SK-N-SH (cell line): ENCODE measurements at regions not wholly inside any gene's neighbourhood (a gene's known extent, or its start where the extent isn't known, plus 50 kb on each side); places are given as distances from the start of the nearest gene placed in this dataset.

Source experiments
- CTCF ChIA-PET: fragments of 300-600, 350-600 bp; formaldehyde crosslinking; extraction: SDS; loops from one replicate; lab custom pipeline; 2021; lab: Yijun Ruan, JAX
- POLR2A ChIA-PET: fragments of 350-600 bp; sonication (Branson Sonifier 250); formaldehyde crosslinking; extraction: SDS; loops from one replicate; lab custom pipeline; 2020; ENCODE audit warnings: antibody characterized with exemption, inconsistent platforms; lab: Yijun Ruan, JAX
- DNase-seq: peaks from one replicate; pipeline ENCODE4 v3.0.0; 2012
- H2AFZ ChIP-seq: fragments of 200-600 bp; sonication (generic); 2 replicates; pipeline ENCODE4 v1.8.1; 2016; ENCODE audit warnings: antibody characterized with exemption, mild to moderate bottlenecking, low read depth
- H3F3A ChIP-seq: fragments of 200-600 bp; sonication (generic); replicated peaks from 2 replicates; pipeline ENCODE3; 2016; ENCODE audit warnings: antibody characterized with exemption, mild to moderate bottlenecking; ENCODE audit not compliant: insufficient read depth
- H3K27ac ChIP-seq, 2 experiments: fragments of 200-500 bp in 1 of 2; fragments of 200-600 bp in 1 of 2; sonication (Bioruptor generic) in 1 of 2; sonication (generic), shearing (Covaris generic) in 1 of 2; 2 replicates each; pipeline versions ENCODE4 v1.5.1 to v1.6.1; 2014 to 2016; ENCODE audit warnings: low read depth in 2 of 2, inconsistent platforms in 1 of 2, low read length in 1 of 2, mild to moderate bottlenecking in 1 of 2, mixed read lengths in 1 of 2
- H3K27me3 ChIP-seq: fragments of 200-600 bp; sonication (generic), shearing (Covaris generic); 2 replicates; pipeline ENCODE4 v1.6.1; 2016; ENCODE audit warnings: mixed run types; ENCODE audit not compliant: insufficient read depth
- H3K36me3 ChIP-seq, 2 experiments: fragments of 200-500 bp in 1 of 2; fragments of 200-600 bp in 1 of 2; sonication (Bioruptor generic) in 1 of 2; sonication (generic) in 1 of 2; replicated peaks in 1 of 2; 2 replicates each; pipeline versions ENCODE3 to v1.5.1; 2014 to 2016; ENCODE audit warnings: low read length in 1 of 2, mild to moderate bottlenecking in 1 of 2; ENCODE audit not compliant: insufficient read depth in 2 of 2, control insufficient read depth in 1 of 2
- H3K4me1 ChIP-seq, 2 experiments: fragments of 200-500 bp in 1 of 2; fragments of 200-600 bp in 1 of 2; sonication (Bioruptor generic) in 1 of 2; sonication (generic), shearing (Covaris generic) in 1 of 2; 2 replicates each; pipeline versions ENCODE4 v1.5.1 to v1.6.1; 2014 to 2016; ENCODE audit warnings: low read depth in 1 of 2, low read length in 1 of 2, mixed run types in 1 of 2; ENCODE audit not compliant: insufficient read depth in 2 of 2, control insufficient read depth in 1 of 2
- H3K4me2 ChIP-seq: fragments of 200-600 bp; sonication (generic), shearing (Covaris generic); 2 replicates; pipeline ENCODE4 v1.6.1; 2017; ENCODE audit warnings: mixed run types
- H3K4me3 ChIP-seq, 2 experiments: fragments of 200-500 bp in 1 of 2; fragments of 200-600 bp in 1 of 2; sonication (Bioruptor generic) in 1 of 2; sonication (generic), shearing (Covaris generic) in 1 of 2; 2 replicates each; pipeline versions ENCODE4 v1.5.1 to v1.8.1; 2014 to 2016; ENCODE audit warnings: low read depth in 2 of 2, inconsistent platforms in 1 of 2, low read length in 1 of 2, mild to moderate bottlenecking in 1 of 2, mixed read lengths in 1 of 2, moderate library complexity in 1 of 2
- H3K79me2 ChIP-seq: fragments of 200-600 bp; sonication (generic); 2 replicates; pipeline ENCODE4 v1.8.1; 2017; ENCODE audit warnings: mild to moderate bottlenecking; ENCODE audit not compliant: insufficient read depth
- H3K9ac ChIP-seq: fragments of 200-600 bp; sonication (generic); 2 replicates; pipeline ENCODE4 v1.6.1; 2017; ENCODE audit warnings: mixed run types
- H3K9me2 ChIP-seq: fragments of 200-600 bp; sonication (generic); 2 replicates; pipeline ENCODE4 v1.6.1; 2017; ENCODE audit warnings: mixed run types
- H3K9me3 ChIP-seq: fragments of 200-600 bp; sonication (generic); 2 replicates; pipeline ENCODE4 v1.6.1; 2017; ENCODE audit warnings: mixed run types, mild to moderate bottlenecking, moderate library complexity
- H4K20me1 ChIP-seq: fragments of 200-600 bp; sonication (generic); 2 replicates; pipeline ENCODE4 v1.6.1; 2017; ENCODE audit warnings: mild to moderate bottlenecking, mixed run types; ENCODE audit not compliant: insufficient read depth
- EP300 ChIP-seq, 2 experiments: IDR thresholded peaks; 2 replicates each; pipeline versions ENCODE4 v1.4.0 to v1.6.1; 2012; ENCODE audit warnings: borderline replicate concordance in 1 of 2, low read depth in 1 of 2, low read length in 1 of 2
- FOXJ3 ChIP-seq: sonication (generic); formaldehyde crosslinking; IDR thresholded peaks from 2 replicates; pipeline ENCODE4 v1.5.1; 2020; ENCODE audit warnings: mild to moderate bottlenecking, missing genetic modification reagents
- GATA2 ChIP-seq: sonication (generic); formaldehyde crosslinking; IDR thresholded peaks from 2 replicates; pipeline ENCODE4 v1.5.0; 2020; ENCODE audit warnings: mild to moderate bottlenecking, missing genetic modification reagents
- JUND ChIP-seq: IDR thresholded peaks from 2 replicates; pipeline ENCODE4 v1.4.0; 2012
- MAX ChIP-seq: IDR thresholded peaks from 2 replicates; pipeline ENCODE4 v1.4.0; 2012; ENCODE audit warnings: low read depth
- MEF2A ChIP-seq: IDR thresholded peaks from 2 replicates; pipeline ENCODE4 v1.4.0; 2012; ENCODE audit warnings: low read depth, borderline replicate concordance
- MXI1 ChIP-seq: IDR thresholded peaks from 2 replicates; pipeline ENCODE4 v1.6.1; 2012; ENCODE audit warnings: mild to moderate bottlenecking, low read depth, low read length, improper control_type of control experiment
- NFIC ChIP-seq: IDR thresholded peaks from 2 replicates; pipeline ENCODE4 v1.4.0; 2012; ENCODE audit warnings: borderline replicate concordance
- NRF1 ChIP-seq: IDR thresholded peaks from 2 replicates; pipeline ENCODE4 v1.6.1; 2012; ENCODE audit warnings: low read depth, mild to moderate bottlenecking, low read length
- POLR2AphosphoS5 ChIP-seq: IDR thresholded peaks from 2 replicates; pipeline ENCODE4 v1.6.1; 2012; ENCODE audit warnings: low read depth, low read length
- RFX5 ChIP-seq: IDR thresholded peaks from 2 replicates; pipeline ENCODE4 v1.6.1; 2012; ENCODE audit warnings: mild to moderate bottlenecking, improper control_type of control experiment, low read length
- SIN3A ChIP-seq: IDR thresholded peaks from 2 replicates; pipeline ENCODE4 v1.6.1; 2012; ENCODE audit warnings: low read depth, mild to moderate bottlenecking, low read length, moderate library complexity, borderline replicate concordance
- SMC3 ChIP-seq: IDR thresholded peaks from 2 replicates; pipeline ENCODE4 v1.6.1; 2012; ENCODE audit warnings: low read depth, low read length, improper control_type of control experiment
- TCF12 ChIP-seq: IDR thresholded peaks from 2 replicates; pipeline ENCODE4 v1.4.0; 2012
- USF2 ChIP-seq: fragments of 150-350 bp; IDR thresholded peaks from 2 replicates; pipeline ENCODE4 v1.6.1; 2017; ENCODE audit warnings: antibody characterized with exemption, low read length, low read depth, borderline replicate concordance
- YY1 ChIP-seq: IDR thresholded peaks from 2 replicates; pipeline ENCODE4 v1.4.0; 2012; ENCODE audit warnings: low read depth, mild to moderate bottlenecking
- WGBS: methylation state at CpG from one replicate; pipeline ENCODE4 v1.1.6; 2017; ENCODE audit warnings: low lambda C conversion rate; 5-methylcytosine and 5-hydroxymethylcytosine counted together
- TF ChIP-seq, protein P1 (sequence below): IDR thresholded peaks from 2 replicates; pipeline ENCODE4; 2012
- TF ChIP-seq, protein P2 (sequence below): IDR thresholded peaks from 2 replicates; pipeline ENCODE4 v1.4.0; 2012; ENCODE audit warnings: low read depth, borderline replicate concordance

- TF ChIP-seq FOXJ3 (CRISPR knock-in tag), result no peak
Observed at GRCh38 chr11:69976794-69977193, 101.3 kb upstream of the ANO1 start (continued).

GRCh38 chr11:69977951-69978350 lies 100.2 kb upstream of the ANO1 start:
- Histone ChIP-seq H3K9ac (no peak overlapping the region), H3K79me2 (no peaks in the 10 kb centered on the region), H3K27me3 (no peaks in the 10 kb centered on the region), H3K36me3 (no peaks in the 10 kb centered on the region), H3K9me2 (no peaks in the 10 kb centered on the region), H3K4me1 (no peaks in the 10 kb centered on the region), H3K4me2 (no peak overlapping the region), H3K9me3 (no peaks in the 10 kb centered on the region), H4K20me1 (no peaks in the 10 kb centered on the region), H2AFZ (no peak overlapping the region), H3F3A (no peaks in the 10 kb centered on the region), H3K4me3 (no peak overlapping the region), H3K27ac (no peak overlapping the region)
- TF ChIP-seq EP300 (IDR thresholded peaks at IDR 0.05; ENCODE audit: borderline replicate concordance in 1 of 2, low read depth in 1 of 2, low read length in 1 of 2) (no peak), POLR2AphosphoS5 (no peak), SMC3 (no peak), JUND (no peak), GATA2 (no peak), NFIC (no peak), USF2 (no peak), SIN3A (no peak)
- TF ChIP-seq, protein P1, sequence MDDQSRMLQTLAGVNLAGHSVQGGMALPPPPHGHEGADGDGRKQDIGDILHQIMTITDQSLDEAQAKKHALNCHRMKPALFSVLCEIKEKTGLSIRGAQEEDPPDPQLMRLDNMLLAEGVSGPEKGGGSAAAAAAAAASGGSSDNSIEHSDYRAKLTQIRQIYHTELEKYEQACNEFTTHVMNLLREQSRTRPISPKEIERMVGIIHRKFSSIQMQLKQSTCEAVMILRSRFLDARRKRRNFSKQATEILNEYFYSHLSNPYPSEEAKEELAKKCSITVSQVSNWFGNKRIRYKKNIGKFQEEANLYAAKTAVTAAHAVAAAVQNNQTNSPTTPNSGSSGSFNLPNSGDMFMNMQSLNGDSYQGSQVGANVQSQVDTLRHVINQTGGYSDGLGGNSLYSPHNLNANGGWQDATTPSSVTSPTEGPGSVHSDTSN, result no peak
- ChIA-PET CTCF (interaction anchor here (1.5 kb wide), 2 partner anchors 59 to 214 kb away, joined by 3 to 4 read pairs; no protein-coding TSS in a partner anchor), POLR2A (no interaction called here)
- 64% methylated on average over 6 of the region's 12 CpGs for WGBS
- DNase-seq, result no peak

DNA sequence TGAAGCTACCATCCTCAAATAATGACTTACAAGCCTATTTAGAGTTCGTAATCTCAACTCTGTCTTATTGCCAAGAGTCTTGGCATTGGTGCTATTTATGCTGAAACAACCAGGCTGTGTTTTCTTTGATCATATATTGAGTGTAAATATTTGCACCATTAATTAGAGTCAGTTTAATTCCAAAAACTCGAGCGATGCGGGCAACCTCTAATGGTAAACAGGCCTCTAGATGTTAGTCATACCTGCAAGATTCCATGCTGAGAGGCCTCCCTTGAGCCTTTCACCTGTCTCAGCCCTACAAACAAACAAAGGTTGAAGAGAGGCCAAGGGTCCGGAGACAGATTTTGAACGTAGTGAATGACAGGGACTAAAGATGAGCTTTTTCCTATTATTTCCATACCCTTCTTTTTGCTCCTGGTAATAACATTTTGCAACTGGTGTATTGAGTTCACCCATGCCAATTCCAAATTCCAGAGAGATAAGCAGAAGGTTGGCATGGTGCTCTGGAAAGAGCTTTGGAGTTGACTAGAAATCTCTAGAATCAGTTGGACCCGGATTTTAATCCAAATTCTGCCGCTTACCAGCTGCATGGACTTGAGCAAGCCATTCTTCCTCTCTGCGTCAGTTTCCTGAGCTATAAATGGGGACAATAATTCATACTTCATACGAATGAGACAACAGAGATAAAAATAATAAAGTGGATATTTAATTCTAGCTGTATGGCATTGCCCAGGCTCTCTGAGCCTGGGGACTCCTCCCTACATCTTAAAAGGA lies 99.1 kb upstream of the ANO1 start:
- H3F3A ChIP-seq, result no peaks in the 10 kb centered on the region
- no peak overlapping the region for H3K9ac ChIP-seq
- no peaks in the 10 kb centered on the region for H3K9me2 ChIP-seq
- H3K36me3 ChIP-seq, result no peaks in the 10 kb centered on the region
- H3K27ac ChIP-seq, result no peak overlapping the region
- TF ChIP-seq NRF1, result no peak
- no peak for TF ChIP-seq FOXJ3 (CRISPR knock-in tag)
- TF ChIP-seq MAX, result no peak
- TF ChIP-seq, protein P2, sequence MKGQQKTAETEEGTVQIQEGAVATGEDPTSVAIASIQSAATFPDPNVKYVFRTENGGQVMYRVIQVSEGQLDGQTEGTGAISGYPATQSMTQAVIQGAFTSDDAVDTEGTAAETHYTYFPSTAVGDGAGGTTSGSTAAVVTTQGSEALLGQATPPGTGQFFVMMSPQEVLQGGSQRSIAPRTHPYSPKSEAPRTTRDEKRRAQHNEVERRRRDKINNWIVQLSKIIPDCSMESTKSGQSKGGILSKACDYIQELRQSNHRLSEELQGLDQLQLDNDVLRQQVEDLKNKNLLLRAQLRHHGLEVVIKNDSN, result no peak
- no peak for TF ChIP-seq MXI1
- no peak for TF ChIP-seq TCF12
- TF ChIP-seq MEF2A, result no peak
- no peak for TF ChIP-seq NFIC
- TF ChIP-seq RFX5, result no peak
- no peak for TF ChIP-seq YY1
- H3K4me2 ChIP-seq, result no peak overlapping the region
- no peaks in the 10 kb centered on the region for H4K20me1 ChIP-seq
- ChIA-PET POLR2A (no interaction called here), CTCF (interaction anchor here (0.9 to 1.9 kb wide), 4 partner anchors 29 to 60 kb away, joined by 3 to 6 read pairs (median 3); no protein-coding TSS in a partner anchor)
- no peak for DNase-seq
- no peak overlapping the region for H2AFZ ChIP-seq
- no peaks in the 10 kb centered on the region for H3K79me2 ChIP-seq
- 50% methylated on average over 10 of the region's 10 CpGs for WGBS
- no peaks in the 10 kb centered on the region for H3K9me3 ChIP-seq
- no peak overlapping the region for H3K4me3 ChIP-seq
- no peaks in the 10 kb centered on the region; the same call in 1 of the 2 replicates for H3K27me3 ChIP-seq
- no peaks in the 10 kb centered on the region for H3K4me1 ChIP-seq
